Ovary (tissue), 7 donors: ENCODE measurements at regions not wholly inside any gene's neighbourhood (a gene's known extent, or its start where the extent isn't known, plus 50 kb on each side); places are given as distances from the start of the nearest gene placed in this dataset.

Source experiments
- DNase-seq, 5 donors: peaks; one replicate each; pipeline ENCODE4 v3.0.0-alpha.2; 2019 to 2020
- H3K27ac ChIP-seq, 2 donors: fragments of 200-600 bp; one replicate each; pipeline versions ENCODE4 v1.5.1 to v1.8.0; 2019 to 2022
- H3K27me3 ChIP-seq: fragments of 200-600 bp; one replicate; pipeline ENCODE4 v1.8.0; 2022
- H3K36me3 ChIP-seq: fragments of 200-600 bp; sonication (generic); one replicate; pipeline ENCODE4 v1.5.1; 2019
- H3K4me1 ChIP-seq: one replicate; pipeline ENCODE4 v1.8.1; 2013; ENCODE audit warnings: mild to moderate bottlenecking, moderate library complexity; ENCODE audit not compliant: insufficient read depth
- H3K4me3 ChIP-seq: fragments of 200-600 bp; sonication (generic); one replicate; pipeline ENCODE4 v1.5.1; 2017
- H3K9me3 ChIP-seq, 2 donors: fragments of 200-600 bp in 1 of 2; sonication (generic) in 1 of 2; one replicate each; pipeline versions ENCODE4 v1.5.1 to v1.8.1; 2013 to 2019; ENCODE audit warnings: mild to moderate bottlenecking in 1 of 2, moderate library complexity in 1 of 2
- CTCF ChIP-seq, 3 donors: fragments of 450-650 bp in 2 of 3; fragments of 200-600 bp in 1 of 3; IDR thresholded peaks; one replicate each; pipeline versions ENCODE4 v1.5.1 to v1.8.0; 2016 to 2022; ENCODE audit warnings: antibody characterized with exemption in 3 of 3, mild to moderate bottlenecking in 1 of 3
- EP300 ChIP-seq: sonication (generic); formaldehyde crosslinking; IDR thresholded peaks from one replicate; pipeline ENCODE4 v1.6.1; 2017; ENCODE audit warnings: antibody characterized with exemption
- POLR2A ChIP-seq: fragments of 450-650 bp; IDR thresholded peaks from one replicate; pipeline ENCODE4 v1.6.1; 2017; ENCODE audit warnings: antibody characterized with exemption, mild to moderate bottlenecking, moderate library complexity
- WGBS, 3 donors: extraction: QIAGEN DNeasy Blood & Tissue Kit in 1 of 3; methylation state at CpG; one replicate each; pipeline versions ENCODE4 v1.1.5 to v1.1.7; 2013 to 2017; 5-methylcytosine and 5-hydroxymethylcytosine counted together
- intact Hi-C, 4 donors: fragments of 100-400 bp; cut with DNase I; formaldehyde crosslinking; loops; one replicate each; pipeline versions ENCODE4 v1.11.0 to v1.15.1; 2022 to 2023
- donor health status: DM: no; HTN: no; CAD: no; lungs with moderate emphysema.
- donor health status: DM: no; HTN: no; CAD: no.
- donor health status: Bipolar disorder and iron deficiency.
- donor health status: DM: no; HTN: no; CAD: no.
- donor health status: DM: yes; HTN: yes; CAD: no.

- no peak overlapping the region for H3K4me3 ChIP-seq
- H3K9me3 ChIP-seq: no peaks in the 10 kb centered on the region
- no peaks in the 10 kb centered on the region for H3K36me3 ChIP-seq
- no peak for DNase-seq
- TF ChIP-seq CTCF (IDR thresholded peaks at IDR 0.05): no peak
- TF ChIP-seq EP300: no peak
- TF ChIP-seq POLR2A: no peak
- intact Hi-C loops: no loop called here
- H3K27me3 ChIP-seq: no peaks in the 10 kb centered on the region
- H3K27ac ChIP-seq: no peak overlapping the region
- H3K4me1 ChIP-seq: no peaks in the 10 kb centered on the region
- WGBS, 3 donors: 50 to 61% (median 60%) methylated on average over 1 of the region's 1 CpG
Measured at GRCh38 chr6:133085471-133085870, 155.7 kb upstream of the EYA4 start.

GRCh38 chr6:133085896-133086295 lies 155.3 kb upstream of the EYA4 start:
- intact Hi-C loops: no loop called here
- Histone ChIP-seq H3K4me3 (no peak overlapping the region), H3K9me3 (no peaks in the 10 kb centered on the region), H3K27me3 (no peaks in the 10 kb centered on the region), H3K4me1 (no peaks in the 10 kb centered on the region), H3K27ac (no peak overlapping the region), H3K36me3 (no peaks in the 10 kb centered on the region)
- 16 to 40% (median 29%) methylated on average over 2 of the region's 2 CpGs for WGBS, 3 donors
- no peak for DNase-seq
- TF ChIP-seq CTCF (IDR thresholded peaks at IDR 0.05): no peak
- no peak for TF ChIP-seq POLR2A
- TF ChIP-seq EP300: no peak

- no peaks in the 10 kb centered on the region for H3K36me3 ChIP-seq
- H3K4me3 ChIP-seq: no peak overlapping the region
- no peak overlapping the region for H3K27ac ChIP-seq
- TF ChIP-seq CTCF (IDR thresholded peaks at IDR 0.05): no peak
- no peak for TF ChIP-seq EP300
- no peak for TF ChIP-seq POLR2A
- WGBS, 3 donors: 84 to 85% (median 84%) methylated on average over 5 of the region's 5 CpGs
- no peaks in the 10 kb centered on the region for H3K9me3 ChIP-seq
- no peaks in the 10 kb centered on the region for H3K27me3 ChIP-seq
- no peaks in the 10 kb centered on the region for H3K4me1 ChIP-seq
- DNase-seq: no peak
- intact Hi-C loops: no loop called here
Measured at GRCh38 chr6:133088931-133089695, 152.0 kb upstream of the EYA4 start.

- TF ChIP-seq CTCF (IDR thresholded peaks at IDR 0.05): no peak
- TF ChIP-seq EP300: no peak
- TF ChIP-seq POLR2A: no peak
- Histone ChIP-seq H3K9me3 (no peaks in the 10 kb centered on the region), H3K27ac (no peak overlapping the region), H3K4me3 (no peak overlapping the region), H3K36me3 (no peaks in the 10 kb centered on the region), H3K27me3 (no peaks in the 10 kb centered on the region), H3K4me1 (no peaks in the 10 kb centered on the region)
- DNase-seq: no peak
- WGBS, 3 donors: 97 to 100% (median 100%) methylated on average over 1 of the region's 1 CpG
- intact Hi-C loops: no loop called here
Measured at GRCh38 chr6:133092199-133092598, 149.0 kb upstream of the EYA4 start.
